ENCODE measurements at regions not wholly inside any gene's neighbourhood (a gene's known extent, or its start where the extent isn't known, plus 50 kb on each side); places are given as distances from the start of the nearest gene placed in this dataset.
"Not testable (repeated sequence)": the region's sequence is repeated elsewhere in the genome, so short reads cannot be mapped to it uniquely, and the experiment has no call there.

- Histone ChIP-seq H3K27me3 (ENCODE audit: control insufficient read depth in 4 of 4, insufficient read depth in 4 of 4, low read length in 3 of 4) (no peaks in the 10 kb centered on the region), H3K27ac (ENCODE audit: low read depth in 1 of 2, low read length in 2 of 2) (no peak overlapping the region), H3K4me1 (ENCODE audit: control insufficient read depth in 4 of 4, insufficient read depth in 4 of 4, low read length in 3 of 4) (no peaks in the 10 kb centered on the region), H3K4me3 (ENCODE audit: low read depth in 1 of 3, low read length in 3 of 3) (no peak overlapping the region), H3K36me3 (ENCODE audit: control insufficient read depth in 4 of 4, insufficient read depth in 3 of 4, low read depth in 1 of 4, low read length in 3 of 4) (no peaks in the 10 kb centered on the region), H3K9ac (ENCODE audit: low read depth in 1 of 2, low read length in 2 of 2) (no peak overlapping the region), H3K9me3 (ENCODE audit: control insufficient read depth in 4 of 4, low read length in 3 of 4) (peaks cover 0 to 1% (median 0%) of the 10 kb centered on the region in 4 donors)
- 87% methylated on average over 4 of the region's 4 CpGs for WGBS
- DNase-seq (ENCODE audit: low spot score): no peak
- no peak for TF ChIP-seq ATF3 (IDR thresholded peaks at IDR 0.05)
- no peak for TF ChIP-seq TAF1 (conservative IDR thresholded peaks at IDR 0.05)
- no peak for TF ChIP-seq HNF4G (IDR thresholded peaks at IDR 0.05)
- no peak for TF ChIP-seq MAX (IDR thresholded peaks at IDR 0.05)
- TF ChIP-seq CTCF (IDR thresholded peaks at IDR 0.05; ENCODE audit: low read depth, low read length, missing input control): no peak
- TF ChIP-seq JUND (IDR thresholded peaks at IDR 0.05): no peak
- TF ChIP-seq RXRA (IDR thresholded peaks at IDR 0.05): no peak
- no peak for TF ChIP-seq REST (IDR thresholded peaks at IDR 0.05)
- no peak for TF ChIP-seq GABPA (IDR thresholded peaks at IDR 0.05 in 1 of 2, conservative IDR thresholded peaks at IDR 0.05 in 1 of 2)
- no peak for TF ChIP-seq ZBTB33 (IDR thresholded peaks at IDR 0.05)
- TF ChIP-seq SP1 (IDR thresholded peaks at IDR 0.05): no peak
These were observed 141.3 kb upstream of the MSX2 start for GRCh38 chr5:174583071-174583470.

DNA sequence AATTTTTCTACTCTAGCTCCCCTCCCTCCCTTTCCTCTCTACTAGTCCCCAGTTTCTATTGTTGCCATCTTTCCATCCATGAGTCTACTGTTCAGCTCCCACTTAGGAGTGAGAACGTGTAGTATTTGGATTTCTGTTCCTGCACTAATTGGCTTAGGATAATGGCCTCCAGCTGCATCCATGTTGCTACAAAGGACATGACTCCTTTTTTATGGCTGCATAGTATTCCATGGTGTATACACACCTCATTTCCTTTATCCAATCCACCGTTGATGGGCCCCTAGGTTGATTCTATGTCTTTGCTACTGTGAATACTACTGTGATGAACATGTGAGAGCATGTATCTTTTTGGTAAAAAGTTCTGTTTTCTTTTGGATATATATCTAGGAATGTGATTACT, 138.9 kb upstream of the MSX2 start:
- Histone ChIP-seq H3K9ac (ENCODE audit: low read depth in 1 of 2, low read length in 2 of 2) (no peak overlapping the region), H3K27me3 (ENCODE audit: control insufficient read depth in 4 of 4, insufficient read depth in 4 of 4, low read length in 3 of 4) (peaks cover 0 to 1% (median 0%) of the 10 kb centered on the region in 4 donors), H3K4me3 (ENCODE audit: low read depth in 1 of 3, low read length in 3 of 3) (no peak overlapping the region), H3K9me3 (ENCODE audit: control insufficient read depth in 4 of 4, low read length in 3 of 4) (peaks cover 0 to 1% (median 0%) of the 10 kb centered on the region in 4 donors), H3K27ac (ENCODE audit: low read depth in 1 of 2, low read length in 2 of 2) (no peak overlapping the region), H3K36me3 (ENCODE audit: control insufficient read depth in 4 of 4, insufficient read depth in 3 of 4, low read depth in 1 of 4, low read length in 3 of 4) (no peaks in the 10 kb centered on the region), H3K4me1 (ENCODE audit: control insufficient read depth in 4 of 4, insufficient read depth in 4 of 4, low read length in 3 of 4) (no peaks in the 10 kb centered on the region)
- DNase-seq (ENCODE audit: low spot score): no peak
- TF ChIP-seq CTCF (IDR thresholded peaks at IDR 0.05; ENCODE audit: low read depth, low read length, missing input control) (no peak), RAD21 (IDR thresholded peaks at IDR 0.05) (no peak), GABPA (IDR thresholded peaks at IDR 0.05 in 1 of 2, conservative IDR thresholded peaks at IDR 0.05 in 1 of 2) (no peak), RXRA (IDR thresholded peaks at IDR 0.05) (no peak), FOXA1 (IDR thresholded peaks at IDR 0.05) (no peak), ATF3 (IDR thresholded peaks at IDR 0.05) (no peak), HNF4A (conservative IDR thresholded peaks at IDR 0.05) (no peak), FOXA2 (IDR thresholded peaks at IDR 0.05) (no peak)
- 79% methylated on average over 2 of the region's 2 CpGs for WGBS

- H3K27ac ChIP-seq (ENCODE audit: low read depth in 1 of 2, low read length in 2 of 2); H3K9me3 ChIP-seq (ENCODE audit: control insufficient read depth in 4 of 4, low read length in 3 of 4); H3K4me1 ChIP-seq (ENCODE audit: control insufficient read depth in 4 of 4, insufficient read depth in 4 of 4, low read length in 3 of 4); H3K9ac ChIP-seq (ENCODE audit: low read depth in 1 of 2, low read length in 2 of 2); DNase-seq (ENCODE audit: low spot score); H3K27me3 ChIP-seq (ENCODE audit: control insufficient read depth in 4 of 4, insufficient read depth in 4 of 4, low read length in 3 of 4); H3K4me3 ChIP-seq (ENCODE audit: low read depth in 1 of 3, low read length in 3 of 3); H3K36me3 ChIP-seq (ENCODE audit: control insufficient read depth in 4 of 4, insufficient read depth in 3 of 4, low read depth in 1 of 4, low read length in 3 of 4): not testable (repeated sequence)
- WGBS: 83% methylated on average over 4 of the region's 4 CpGs
These were observed 138.2 kb upstream of the MSX2 start for GRCh38 chr5:174586163-174586562.
